MM.1S (cell line): ENCODE measurements at regions not wholly inside any gene's neighbourhood (a gene's known extent, or its start where the extent isn't known, plus 50 kb on each side); places are given as distances from the start of the nearest gene placed in this dataset.

Experiments
- EZH2 ChIP-seq: fragments of 300-600 bp; sonication (generic); optimal IDR thresholded peaks from 2 replicates; pipeline ENCODE3; 2017; ENCODE audit warnings: low read depth, mild to moderate bottlenecking, antibody characterized with exemption, low read length, mixed read lengths
- EZH2phosphoT487 ChIP-seq: fragments of 300-600 bp; sonication (generic); IDR thresholded peaks from 2 replicates; pipeline ENCODE4 v1.6.1; 2018; ENCODE audit warnings: antibody characterized with exemption, low read length
- TF ChIP-seq, protein P1 (sequence below): fragments of 300-600 bp; sonication (generic); IDR thresholded peaks from 2 replicates; pipeline ENCODE4 v1.5.1; 2016; ENCODE audit warnings: antibody characterized with exemption, low read length, mixed read lengths

DNA sequence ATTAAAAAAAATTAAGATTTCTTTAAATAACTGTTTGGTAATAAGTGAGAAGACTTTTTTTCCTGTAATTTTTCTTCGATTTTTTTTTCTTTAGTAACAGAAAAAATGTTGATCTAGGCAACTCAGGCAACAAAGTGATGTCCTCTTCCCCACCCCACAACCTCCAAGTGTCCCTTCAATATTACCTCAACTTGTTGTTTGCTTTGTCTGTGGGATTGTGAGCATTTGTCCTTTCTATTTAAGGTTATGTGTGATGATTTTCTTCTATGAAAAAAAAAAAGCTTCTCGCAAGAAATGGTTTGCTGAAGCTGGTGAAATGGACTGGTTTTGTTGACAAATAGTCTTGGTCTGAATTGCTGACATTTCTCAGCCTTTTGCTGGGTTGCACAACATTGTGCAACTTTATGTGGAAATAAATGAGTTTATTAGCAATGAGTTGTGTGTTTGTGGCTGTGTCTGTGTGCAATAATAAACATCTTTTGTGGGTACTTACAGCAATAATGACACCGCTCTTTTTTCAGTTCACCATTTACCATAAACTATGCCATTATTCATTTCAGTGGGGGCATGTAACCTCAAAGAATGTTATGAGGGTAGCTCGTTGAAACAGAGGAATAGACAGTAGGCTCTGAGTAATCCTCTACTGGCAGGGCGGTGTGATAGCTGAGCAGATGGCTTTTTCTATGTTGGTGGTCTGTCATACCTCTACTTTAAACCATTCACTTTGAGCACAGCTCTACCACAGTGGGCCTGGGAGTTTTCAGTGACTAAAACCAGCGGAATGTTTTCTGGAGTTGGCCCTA is 218.4 kb downstream of the HLX start:
- TF ChIP-seq, protein P1, sequence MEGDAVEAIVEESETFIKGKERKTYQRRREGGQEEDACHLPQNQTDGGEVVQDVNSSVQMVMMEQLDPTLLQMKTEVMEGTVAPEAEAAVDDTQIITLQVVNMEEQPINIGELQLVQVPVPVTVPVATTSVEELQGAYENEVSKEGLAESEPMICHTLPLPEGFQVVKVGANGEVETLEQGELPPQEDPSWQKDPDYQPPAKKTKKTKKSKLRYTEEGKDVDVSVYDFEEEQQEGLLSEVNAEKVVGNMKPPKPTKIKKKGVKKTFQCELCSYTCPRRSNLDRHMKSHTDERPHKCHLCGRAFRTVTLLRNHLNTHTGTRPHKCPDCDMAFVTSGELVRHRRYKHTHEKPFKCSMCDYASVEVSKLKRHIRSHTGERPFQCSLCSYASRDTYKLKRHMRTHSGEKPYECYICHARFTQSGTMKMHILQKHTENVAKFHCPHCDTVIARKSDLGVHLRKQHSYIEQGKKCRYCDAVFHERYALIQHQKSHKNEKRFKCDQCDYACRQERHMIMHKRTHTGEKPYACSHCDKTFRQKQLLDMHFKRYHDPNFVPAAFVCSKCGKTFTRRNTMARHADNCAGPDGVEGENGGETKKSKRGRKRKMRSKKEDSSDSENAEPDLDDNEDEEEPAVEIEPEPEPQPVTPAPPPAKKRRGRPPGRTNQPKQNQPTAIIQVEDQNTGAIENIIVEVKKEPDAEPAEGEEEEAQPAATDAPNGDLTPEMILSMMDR, result no peak
- TF ChIP-seq EZH2 (no peak), EZH2phosphoT487 (no peak)
